Activated naive CD8-positive, alpha-beta T cell treated with anti-CD3 and anti-CD28 coated beads, Interleukin-2, amount 50 U/mL, for 16 hours (primary cell): ENCODE measurements at regions not wholly inside any gene's neighbourhood (a gene's known extent, or its start where the extent isn't known, plus 50 kb on each side); places are given as distances from the start of the nearest gene placed in this dataset.

ENCODE experiments used
- DNase-seq: peaks from one replicate; pipeline ENCODE4 v3.0.0-alpha.2; 2020; ENCODE audit warnings: low read depth, low spot score

DNA sequence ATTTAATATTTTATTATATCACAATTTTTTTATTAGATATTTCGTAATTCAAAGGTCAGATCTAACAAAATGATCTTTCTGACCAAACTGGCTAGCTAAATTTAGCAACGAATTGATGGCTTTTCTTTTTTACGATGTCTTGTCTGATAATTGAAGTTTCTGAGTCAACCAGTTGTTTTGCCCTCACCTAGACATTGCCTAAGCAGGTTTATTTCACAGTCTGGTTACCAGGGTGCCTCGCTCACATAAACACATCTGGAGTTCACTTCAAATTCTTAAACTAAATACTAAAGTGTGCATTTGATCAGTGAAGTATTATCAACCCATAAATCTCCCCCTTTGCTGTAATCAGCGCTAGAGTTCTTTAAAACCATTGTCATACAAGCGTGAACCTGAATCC is 448.3 kb downstream of the TLE4 start:
- no peak for DNase-seq

DNA sequence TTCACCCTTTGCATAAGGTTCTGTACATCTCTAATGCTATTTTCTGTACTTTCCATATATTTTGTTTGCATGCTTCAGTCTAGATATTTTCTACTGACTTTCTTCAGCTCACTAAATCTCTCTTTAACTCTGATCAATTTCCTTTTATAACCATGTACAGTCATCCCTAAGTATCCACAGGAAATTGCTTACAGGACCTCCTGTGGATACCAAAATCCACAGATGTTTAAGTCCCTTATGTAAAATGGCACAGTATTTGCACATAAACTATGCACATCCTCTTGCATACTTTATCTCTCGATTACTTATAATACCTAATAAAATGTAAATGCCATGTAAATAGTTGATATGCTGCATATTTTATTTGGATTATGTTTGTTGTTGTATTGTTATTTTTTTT is 442.1 kb downstream of the TLE4 start:
- DNase-seq: no peak

DNA sequence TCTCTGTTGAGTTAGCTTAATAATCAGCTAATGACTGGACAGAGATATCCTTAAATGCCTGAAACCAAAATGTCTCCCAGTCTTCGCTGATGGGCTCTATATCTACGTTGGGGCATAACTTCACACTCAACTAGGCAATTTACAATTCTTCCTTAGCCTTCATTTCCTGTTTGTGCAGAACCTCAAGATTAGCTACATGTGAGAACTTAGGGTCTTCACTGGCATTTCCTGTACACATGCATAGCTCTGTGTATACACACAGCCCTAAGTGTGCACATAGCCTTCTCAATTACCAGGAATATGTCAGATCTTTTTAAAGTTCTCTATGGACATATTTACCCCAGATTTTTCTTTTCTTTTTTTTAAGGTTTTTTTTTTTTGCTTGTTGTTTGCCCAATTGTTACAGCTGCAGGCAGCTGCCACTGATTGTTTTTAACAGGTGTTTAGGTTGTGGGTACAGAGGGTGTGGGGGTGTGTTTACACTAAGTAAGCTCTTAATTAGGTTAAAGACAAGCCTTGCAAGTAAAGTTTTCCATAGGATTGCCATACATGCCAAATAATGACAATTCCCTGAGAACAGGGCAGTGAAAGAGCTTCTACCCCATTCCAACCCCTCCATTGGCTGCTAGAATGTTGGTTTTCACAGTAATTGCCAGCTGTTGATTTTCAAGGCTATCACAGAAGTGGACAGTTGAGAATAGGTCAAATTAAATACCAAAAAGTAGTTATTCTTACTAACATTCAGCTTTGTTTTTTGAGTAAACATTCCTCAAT is 441.0 kb downstream of the TLE4 start:
- no peak for DNase-seq

DNA sequence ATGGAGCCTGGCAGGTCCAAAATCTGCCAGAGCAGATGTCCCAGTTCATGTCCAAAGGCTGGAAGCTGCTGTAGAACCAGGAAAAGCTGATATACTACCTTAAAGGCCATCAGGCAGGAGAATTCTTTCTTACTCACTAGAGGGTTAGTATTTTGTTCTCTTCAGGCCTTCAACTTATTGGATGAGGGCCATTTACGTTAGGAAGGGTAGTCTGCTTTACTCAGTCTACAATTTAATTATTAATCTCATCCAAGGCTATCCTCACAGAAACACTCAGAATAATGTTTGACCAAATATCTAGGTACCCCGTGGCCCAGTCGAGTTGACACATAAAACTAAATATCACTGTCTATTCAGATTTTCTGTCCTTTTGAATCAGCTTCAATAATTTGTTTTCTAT is 437.4 kb downstream of the TLE4 start:
- no peak for DNase-seq

DNA sequence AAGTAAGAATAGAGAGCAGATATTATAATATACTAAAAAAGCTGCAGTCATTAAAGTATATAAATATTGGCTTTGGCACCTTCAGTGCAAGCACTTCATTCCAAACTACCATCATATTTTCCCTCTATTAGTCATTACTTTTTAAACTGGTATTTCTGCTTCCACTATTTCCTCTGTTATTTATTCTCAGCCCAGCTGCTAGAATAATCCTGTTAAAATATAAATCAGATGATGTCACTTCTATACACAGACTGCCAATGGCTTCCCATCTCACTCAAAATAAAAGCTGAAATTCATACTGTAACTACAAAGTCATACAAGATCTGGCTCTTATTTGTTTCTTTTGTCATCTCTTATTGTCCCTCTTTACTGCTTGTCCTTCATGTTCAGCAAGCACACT is 432.9 kb downstream of the TLE4 start:
- no peak for DNase-seq

DNA sequence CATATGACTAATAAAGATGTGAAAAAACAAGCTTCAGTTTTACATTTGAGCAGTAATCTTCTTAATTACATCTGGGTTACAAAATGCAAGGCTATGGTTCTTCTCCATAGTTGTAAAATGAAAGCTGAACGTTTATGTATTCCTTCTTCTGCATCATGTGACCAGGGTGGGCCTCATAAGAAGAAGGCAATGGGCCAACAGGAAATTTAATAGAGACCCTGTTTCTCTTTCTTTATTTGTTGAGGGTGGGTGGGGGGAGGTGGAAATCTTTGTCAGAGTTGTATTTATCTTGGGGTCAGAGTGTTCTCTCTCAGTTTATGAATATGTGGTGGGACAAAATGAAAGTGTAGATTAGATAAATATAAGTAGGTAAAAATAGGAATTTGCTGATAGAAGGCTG is 418.8 kb downstream of the TLE4 start:
- no peak for DNase-seq

DNA sequence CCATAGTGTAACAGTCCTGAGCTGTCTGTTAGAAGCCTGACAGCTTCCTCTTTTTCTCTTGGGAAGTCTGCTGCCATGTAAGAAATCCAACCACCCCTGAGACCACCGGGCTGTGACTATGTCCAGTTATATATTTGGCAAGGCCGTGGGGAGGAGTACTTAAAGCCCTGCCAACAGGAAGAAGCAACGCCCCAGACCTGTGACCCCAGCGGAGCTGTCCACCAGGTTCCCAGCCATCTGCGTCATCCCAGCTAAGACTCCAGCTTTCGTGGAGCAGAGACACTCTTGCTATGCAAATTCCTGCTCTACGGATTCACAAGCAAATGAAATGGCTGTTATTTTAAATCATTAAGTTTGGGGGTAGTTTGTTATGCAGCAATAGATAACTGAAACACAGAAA is 417.3 kb downstream of the TLE4 start:
- no peak for DNase-seq

DNA sequence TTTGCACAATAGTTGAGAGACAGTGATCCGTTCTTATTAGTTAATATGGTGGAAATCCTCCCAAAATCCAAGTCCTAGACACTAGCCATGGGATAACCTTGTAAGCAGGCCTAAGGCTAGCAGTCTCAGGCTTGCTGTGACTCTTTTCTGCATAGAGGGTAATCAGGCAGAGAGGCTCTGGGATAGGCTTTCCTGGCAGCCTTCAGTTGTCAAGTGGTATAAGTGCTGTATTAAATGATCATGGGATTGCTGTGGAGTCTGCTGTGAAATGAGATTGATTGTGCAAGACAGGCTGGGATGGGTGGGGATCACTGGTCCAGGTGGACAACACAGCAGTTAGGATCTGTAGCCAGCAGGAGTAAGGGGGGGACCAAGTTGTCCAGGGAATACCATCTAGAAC is 416.4 kb downstream of the TLE4 start:
- no peak for DNase-seq

DNA sequence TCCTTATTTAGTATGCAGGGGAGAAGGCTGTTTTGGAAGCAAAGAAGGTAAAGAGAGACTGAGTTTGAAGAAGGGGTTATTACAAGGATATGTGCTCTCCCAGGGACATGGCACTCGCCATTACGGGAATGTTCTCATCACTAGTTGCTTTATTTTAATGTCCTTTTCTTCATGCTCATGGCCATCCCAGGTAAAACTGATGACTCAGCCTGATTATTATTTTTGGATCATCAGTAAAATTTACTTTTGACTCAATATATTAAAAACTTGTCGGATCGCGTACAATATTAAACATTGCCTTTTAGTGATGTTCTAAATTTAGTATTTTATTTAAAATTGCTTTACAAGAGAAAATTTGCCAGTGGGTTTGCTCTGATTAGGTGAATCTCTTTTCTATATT is 414.7 kb downstream of the TLE4 start:
- DNase-seq: no peak

DNA sequence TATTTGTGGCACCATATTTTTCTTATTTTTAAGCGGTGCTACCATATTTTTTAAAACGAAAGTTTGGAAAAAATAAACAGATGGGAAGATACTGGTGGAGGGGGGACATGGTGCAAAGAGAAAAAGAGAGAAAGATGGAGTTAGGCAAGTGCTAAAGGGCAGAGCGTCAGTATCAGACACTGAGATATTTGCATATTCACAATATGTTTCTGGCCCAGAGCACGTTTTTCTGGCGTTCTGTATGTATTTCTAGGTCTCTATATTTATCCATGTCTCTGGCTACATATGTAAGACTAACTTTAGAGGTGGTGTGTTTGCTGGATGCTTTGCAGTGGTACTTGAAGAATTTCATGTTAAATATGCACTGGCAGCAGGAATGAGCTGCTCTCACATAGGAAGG is 414.0 kb downstream of the TLE4 start:
- no peak for DNase-seq

DNA sequence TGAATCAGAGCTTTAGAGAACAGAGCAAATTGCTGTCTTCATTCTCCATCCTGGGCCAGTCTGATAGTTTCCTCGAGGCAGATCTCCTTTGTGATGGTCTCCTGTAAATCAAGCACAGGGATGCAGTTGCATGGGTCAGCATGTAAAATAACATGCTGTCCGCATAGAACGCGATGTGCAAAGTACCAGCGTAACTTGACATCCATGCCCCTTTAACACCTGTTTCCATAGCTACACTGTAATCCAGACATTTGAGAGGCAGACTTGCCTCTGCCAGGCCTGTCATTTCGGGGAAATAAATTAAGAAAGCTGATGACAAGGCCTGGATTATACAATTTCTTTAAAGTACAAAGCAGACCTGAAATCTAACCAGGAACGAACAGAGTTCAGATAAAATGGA is 413.5 kb downstream of the TLE4 start:
- no peak for DNase-seq

DNA sequence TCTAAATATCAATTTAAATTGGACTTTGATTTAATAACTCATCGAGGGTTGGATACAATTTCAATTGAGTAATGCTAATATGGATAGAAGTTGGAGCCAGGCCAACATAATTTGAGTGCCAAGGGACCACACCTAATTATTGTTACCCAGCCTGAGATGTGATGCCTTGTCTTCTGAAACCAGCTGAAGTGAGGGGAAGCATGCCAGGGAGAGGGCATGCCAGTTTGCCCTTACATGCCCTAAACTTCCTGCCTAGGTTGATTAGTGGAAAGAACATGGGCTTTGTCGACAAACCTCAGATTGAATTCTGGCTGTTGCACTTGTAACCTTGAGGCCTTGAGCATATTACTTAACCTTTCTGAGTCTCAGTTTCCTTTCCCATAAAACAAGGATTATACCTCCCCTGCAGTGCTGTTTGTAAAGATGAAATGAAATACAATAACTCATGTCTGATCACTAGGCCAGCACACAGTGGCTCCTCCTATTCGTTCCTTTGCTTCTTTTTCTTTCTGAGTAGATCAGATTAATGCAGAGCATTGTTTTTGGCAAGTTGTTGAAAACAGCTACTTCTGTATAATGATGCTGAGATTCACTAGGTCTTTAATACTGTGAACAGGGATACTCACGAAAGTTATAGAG is 412.8 kb downstream of the TLE4 start:
- DNase-seq: no peak

DNA sequence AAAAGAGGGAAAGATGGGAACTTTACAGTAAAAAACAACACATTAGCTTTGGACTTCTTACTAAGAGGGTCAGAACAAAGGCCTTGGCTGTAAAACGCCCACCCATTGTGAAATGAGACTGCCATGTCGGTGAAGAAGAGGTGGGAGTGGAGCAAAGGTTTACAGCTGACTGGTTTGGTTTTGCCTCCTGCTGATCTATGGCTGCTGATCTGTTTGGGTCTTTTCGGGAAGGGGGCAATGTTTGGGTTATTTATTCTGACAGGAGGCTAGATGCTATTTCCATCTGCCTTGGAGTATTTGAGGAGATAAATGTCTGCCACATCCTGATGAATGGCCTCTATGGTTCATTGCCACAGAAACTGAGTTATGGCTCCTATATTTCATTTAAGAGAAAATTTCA is 408.7 kb downstream of the TLE4 start:
- DNase-seq: no peak

DNA sequence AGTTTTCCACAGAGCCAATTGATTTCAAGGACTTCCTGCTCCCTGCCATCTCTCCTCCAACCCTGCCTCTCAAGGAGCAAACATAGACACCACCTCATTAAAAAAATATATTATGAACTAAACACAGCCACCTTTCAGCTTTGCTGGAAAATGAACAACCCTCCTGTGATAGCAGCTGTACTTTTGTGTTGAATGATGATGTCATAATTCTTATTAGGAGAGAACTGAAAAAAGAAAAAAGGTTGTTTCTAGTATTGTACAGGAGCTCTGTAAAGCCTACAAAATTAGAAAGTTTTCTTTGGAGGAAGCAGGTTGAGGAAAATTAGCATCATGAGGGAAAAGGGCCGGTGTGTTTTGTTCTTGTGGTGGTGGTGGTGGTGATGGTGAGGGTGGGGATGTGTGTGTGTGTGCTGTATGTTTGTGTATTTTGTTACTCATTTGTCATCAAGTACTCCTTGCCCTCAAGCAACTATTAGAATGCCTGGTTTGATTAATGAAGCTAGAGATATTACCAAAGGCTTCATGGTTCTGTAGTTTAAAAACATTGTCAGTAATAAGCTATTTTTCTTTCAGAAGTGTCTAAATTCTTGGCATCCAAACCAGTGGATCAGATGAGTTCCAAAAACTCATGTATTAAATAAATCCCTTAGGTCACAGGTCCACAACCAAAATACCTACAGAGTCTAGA is 405.9 kb downstream of the TLE4 start:
- DNase-seq: no peak

DNA sequence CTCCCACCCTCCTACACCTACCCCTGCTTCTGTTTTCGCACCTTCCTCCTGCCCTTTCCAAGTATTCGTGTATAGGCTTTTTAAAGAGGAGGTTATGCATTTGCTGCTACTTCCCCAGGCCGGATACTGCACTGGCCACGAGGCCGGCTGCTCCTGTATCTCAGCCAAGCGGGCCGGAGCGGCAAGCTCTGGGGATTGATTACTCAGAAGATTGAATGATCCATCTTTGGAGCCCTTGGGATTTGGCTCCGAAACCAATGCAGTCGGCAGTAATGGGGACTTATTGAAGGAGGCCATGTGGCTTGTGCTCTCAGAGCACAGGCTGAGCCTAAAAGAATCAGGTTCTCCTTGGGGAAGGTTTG is 405.3 kb downstream of the TLE4 start:
- no peak for DNase-seq

DNA sequence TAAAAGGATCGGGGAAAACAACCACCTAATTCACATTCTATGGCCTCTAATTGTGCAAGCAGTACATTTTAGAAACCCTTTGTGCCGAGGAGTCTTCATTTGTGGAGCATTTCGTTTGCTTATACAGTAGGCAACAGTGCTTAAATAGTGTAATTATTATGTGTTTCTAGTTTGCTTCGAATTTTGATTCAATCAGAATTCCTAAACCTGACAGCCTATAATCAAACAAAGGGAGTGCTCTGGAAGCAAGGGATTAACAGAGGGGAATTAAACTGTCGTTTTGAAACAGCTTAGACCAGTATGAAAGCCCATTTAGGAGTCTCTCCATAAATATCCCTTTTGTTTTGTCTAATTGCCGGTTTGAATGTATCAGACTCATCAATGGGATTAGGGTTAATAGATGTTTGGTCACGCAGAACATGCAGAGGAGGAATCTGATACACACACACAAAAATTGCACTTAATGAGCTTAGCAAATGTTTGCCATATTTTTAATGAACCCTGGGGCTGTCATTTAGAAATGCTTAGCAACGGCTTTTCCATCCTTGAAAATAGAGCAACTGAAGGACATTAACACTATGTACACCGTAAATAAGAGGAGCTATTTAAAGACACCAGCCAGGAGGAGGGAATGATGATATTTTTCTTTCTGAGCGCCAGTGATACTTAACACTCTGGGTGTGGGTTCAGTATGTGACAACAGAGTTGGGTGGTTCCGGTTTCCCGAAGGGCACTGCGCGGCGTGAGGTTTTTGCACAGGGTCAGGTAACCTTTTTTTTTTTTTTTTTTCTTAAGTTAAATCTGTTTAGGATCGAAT is 404.7 kb downstream of the TLE4 start:
- no peak for DNase-seq

DNA sequence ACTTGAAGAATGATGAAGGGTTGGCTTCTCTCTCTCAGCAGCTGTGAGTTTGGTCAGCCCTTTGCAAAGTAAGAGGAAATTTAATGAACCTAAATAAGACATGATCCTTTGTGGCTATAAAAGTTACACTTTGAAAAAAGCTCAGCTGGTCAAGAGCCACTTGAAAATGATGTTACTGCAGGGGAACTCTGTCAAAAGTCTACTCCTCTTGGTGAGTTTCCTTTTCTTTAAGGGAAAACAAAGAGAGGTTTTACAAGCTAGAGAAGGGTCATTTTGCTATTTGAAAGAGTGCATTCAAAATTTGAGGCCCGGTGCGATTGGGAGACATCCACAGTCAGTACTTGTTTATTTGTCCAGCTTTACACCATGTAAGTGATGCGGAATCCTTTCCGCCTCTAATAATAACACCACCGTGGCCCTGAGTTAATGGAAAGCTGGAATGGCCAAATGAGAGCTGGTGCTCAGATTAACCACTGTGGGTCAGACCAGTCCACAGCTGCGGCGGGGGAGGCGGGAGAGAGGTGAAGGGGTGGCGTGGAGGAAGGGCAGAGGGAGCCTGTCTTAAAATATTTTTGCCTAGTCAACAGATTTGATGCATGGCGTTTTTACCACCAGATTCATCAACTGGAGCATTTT is 404.0 kb downstream of the TLE4 start:
- no peak for DNase-seq

DNA sequence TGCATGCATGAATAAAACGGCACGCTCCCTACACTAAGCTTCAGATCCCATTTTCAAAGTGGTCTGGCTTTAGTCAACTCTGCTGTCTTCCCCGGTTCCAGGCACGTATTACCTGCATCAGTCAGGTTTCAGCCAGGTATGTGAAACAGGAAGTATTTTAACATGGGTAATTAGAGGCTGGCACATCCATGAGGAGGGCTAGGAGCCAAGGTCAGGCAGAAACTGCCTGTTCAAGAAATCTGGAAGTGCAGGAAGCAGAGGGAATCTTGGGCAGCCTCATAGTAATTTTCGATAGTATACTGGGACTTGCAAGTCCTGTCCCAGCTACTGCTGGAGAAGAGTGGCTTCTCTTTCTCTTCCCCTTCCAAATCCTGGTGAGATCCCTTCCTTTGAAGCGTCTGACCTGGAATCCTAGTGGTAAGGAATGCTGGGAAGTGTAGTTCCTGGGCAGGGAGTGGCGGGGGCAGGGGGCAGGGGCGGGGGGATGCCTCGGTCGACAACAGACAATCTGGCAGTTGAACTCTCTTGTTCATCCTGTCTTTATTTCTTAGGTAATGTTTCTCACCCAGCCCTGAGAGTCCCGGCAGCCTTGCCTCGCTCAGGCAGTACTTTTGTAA is 403.1 kb downstream of the TLE4 start:
- no peak for DNase-seq

DNA sequence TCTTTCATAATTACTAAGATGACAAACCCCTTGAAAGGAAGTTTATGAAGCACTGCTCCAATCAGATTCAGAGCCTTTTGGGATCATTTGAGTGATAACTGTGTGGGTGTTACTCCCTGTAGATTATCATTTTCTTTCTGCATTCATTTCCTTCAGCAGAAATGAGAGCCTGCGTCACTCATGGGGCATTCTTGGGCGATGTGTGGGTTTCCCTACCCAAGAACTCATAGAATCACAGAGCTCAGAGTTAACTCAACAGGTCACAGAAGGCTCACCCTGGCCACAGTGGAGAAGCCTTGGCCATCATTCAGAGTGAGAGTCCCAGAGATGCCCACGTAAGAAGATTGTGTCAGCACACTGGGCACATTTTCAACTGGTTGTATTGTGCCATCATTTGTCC is 401.9 kb downstream of the TLE4 start:
- DNase-seq: no peak

DNA sequence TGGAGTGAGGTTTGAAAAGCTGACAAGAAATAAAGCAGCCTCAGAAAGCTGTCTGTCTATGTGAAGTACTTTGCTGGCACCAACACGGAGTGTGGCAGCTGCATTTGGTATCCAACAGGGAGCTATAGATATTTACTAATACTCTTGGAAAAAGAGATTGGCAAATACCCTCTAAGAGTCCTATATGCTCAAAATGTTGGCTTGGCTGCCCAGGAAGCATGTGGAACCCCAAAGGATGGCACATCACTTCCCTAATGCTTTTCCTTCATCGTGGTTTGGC is 398.3 kb downstream of the TLE4 start:
- no peak for DNase-seq

DNA sequence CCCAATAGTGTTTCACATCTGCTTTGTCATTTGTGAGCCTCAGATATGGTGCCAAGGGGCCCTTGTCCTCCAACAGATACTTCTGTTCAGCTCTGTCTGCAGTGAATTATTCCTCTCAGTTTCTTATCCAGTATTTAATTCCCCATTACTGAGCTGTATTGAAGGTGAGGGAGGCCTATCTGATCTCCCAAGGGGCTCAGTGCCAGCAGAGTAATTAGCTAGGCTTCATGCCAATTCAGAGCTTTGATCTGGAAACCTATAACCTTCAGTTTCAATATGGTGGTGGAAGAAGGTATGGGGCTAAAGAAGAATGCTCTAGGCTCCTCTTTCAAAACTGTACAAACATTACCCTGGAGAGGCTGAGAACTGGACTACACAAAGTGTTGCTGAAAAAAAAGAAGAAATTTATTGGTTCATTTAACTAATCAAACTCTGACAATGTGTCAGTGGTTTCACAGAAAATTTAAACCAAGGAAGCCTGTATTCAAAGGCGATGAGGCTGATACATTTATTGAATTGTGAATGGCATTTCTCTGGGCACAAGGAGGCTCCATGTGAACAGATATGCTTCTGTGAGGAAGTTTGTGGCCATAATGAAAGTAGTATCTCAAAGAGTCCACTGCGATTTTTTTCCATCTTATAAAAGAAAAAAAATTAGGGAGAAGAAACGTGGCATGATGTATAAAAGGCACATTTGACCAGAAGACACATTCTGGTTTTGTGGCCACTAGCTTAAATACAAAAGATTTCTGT is 397.8 kb downstream of the TLE4 start:
- DNase-seq: no peak
